ENCODE measurements at regions not wholly inside any gene's neighbourhood (a gene's known extent, or its start where the extent isn't known, plus 50 kb on each side); places are given as distances from the start of the nearest gene placed in this dataset.

DNA sequence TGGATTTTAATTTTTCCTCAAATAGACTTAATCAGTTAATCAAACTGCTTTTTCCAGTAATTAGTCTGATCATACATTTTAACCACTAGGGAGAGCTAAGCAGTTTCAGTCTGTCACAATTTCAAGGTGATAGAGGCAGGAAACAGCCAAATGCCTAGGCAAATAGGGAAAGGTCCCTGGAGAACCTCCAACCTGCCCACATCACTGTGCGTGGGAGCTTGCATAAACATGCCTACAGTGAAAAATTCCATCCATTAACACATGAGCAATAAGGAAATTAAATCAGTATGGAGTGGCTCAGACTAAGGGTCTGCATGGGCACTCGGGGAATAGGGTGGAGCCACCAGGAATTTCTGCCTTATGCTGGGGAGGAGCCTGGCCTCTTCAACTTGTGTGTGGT, 74.6 kb downstream of the AASDHPPT start:
- Histone ChIP-seq H3K4me1 (ENCODE audit: control insufficient read depth, extremely low read depth, insufficient read depth, low read length) (no peaks in the 10 kb centered on the region), H3K9me1 (replicated peaks; ENCODE audit: control insufficient read depth, extremely low read depth, insufficient read depth, low read length) (no peaks in the 10 kb centered on the region), H3K36me3 (ENCODE audit: control insufficient read depth in 2 of 2, extremely low read depth in 1 of 2, insufficient read depth in 2 of 2, low read length in 2 of 2) (no peaks in the 10 kb centered on the region), H3K9me3 (replicated peaks; ENCODE audit: control insufficient read depth, insufficient read depth, low read length) (no peaks in the 10 kb centered on the region), H3K79me2 (ENCODE audit: control insufficient read depth, insufficient read depth, low read length) (no peaks in the 10 kb centered on the region), H2AFZ (ENCODE audit: low read depth, low read length) (no peak overlapping the region), H3K27ac (ENCODE audit: insufficient read depth, low read depth, low read length) (no peak overlapping the region), H3K9ac (replicated peaks; ENCODE audit: extremely low read depth, insufficient read depth, low read length) (no peak overlapping the region), H4K20me1 (replicated peaks; ENCODE audit: control insufficient read depth, extremely low read depth, insufficient read depth, low read length) (no peaks in the 10 kb centered on the region), H3K4me2 (ENCODE audit: insufficient read depth, low read length) (no peak overlapping the region), H3K4me3 (replicated peaks in 1 of 3; ENCODE audit: insufficient read depth in 1 of 3, low read depth in 1 of 3, low read length in 3 of 3) (no peak overlapping the region), H3K27me3 (ENCODE audit: control insufficient read depth in 2 of 2, insufficient read depth in 2 of 2, low read length in 2 of 2) (no peaks in the 10 kb centered on the region)
- intact Hi-C loops (cut with micrococcal nuclease) (no loop called here), dilution Hi-C loops (cut with MboI; ENCODE audit: extremely low pct_ligation_motif_present, low sequenced_read_pairs) (no loop called here)
- no peak for FAIRE-seq
- ChIA-PET CTCF (no interaction called here), POLR2A (no interaction called here)
- no peak for TF ChIP-seq JUN (IDR thresholded peaks at IDR 0.05; ENCODE audit: borderline replicate concordance, insufficient read depth, insufficient read length, low read depth)
- TF ChIP-seq POLR2A (IDR thresholded peaks at IDR 0.05; ENCODE audit: low read depth, low read length) = no peak
- TF ChIP-seq, protein P1, sequence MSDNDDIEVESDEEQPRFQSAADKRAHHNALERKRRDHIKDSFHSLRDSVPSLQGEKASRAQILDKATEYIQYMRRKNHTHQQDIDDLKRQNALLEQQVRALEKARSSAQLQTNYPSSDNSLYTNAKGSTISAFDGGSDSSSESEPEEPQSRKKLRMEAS (IDR thresholded peaks at IDR 0.05; ENCODE audit: insufficient read depth, insufficient read length) = no peak
- no peak for TF ChIP-seq MYC (IDR thresholded peaks at IDR 0.05; ENCODE audit: low read depth, low read length)
- no peak for TF ChIP-seq EZH2 (IDR thresholded peaks at IDR 0.05; ENCODE audit: borderline replicate concordance, low read depth, low read length, severe bottlenecking)
- TF ChIP-seq, protein P2, sequence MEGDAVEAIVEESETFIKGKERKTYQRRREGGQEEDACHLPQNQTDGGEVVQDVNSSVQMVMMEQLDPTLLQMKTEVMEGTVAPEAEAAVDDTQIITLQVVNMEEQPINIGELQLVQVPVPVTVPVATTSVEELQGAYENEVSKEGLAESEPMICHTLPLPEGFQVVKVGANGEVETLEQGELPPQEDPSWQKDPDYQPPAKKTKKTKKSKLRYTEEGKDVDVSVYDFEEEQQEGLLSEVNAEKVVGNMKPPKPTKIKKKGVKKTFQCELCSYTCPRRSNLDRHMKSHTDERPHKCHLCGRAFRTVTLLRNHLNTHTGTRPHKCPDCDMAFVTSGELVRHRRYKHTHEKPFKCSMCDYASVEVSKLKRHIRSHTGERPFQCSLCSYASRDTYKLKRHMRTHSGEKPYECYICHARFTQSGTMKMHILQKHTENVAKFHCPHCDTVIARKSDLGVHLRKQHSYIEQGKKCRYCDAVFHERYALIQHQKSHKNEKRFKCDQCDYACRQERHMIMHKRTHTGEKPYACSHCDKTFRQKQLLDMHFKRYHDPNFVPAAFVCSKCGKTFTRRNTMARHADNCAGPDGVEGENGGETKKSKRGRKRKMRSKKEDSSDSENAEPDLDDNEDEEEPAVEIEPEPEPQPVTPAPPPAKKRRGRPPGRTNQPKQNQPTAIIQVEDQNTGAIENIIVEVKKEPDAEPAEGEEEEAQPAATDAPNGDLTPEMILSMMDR (IDR thresholded peaks at IDR 0.05; ENCODE audit: extremely low read depth in 1 of 2, insufficient read depth in 1 of 2, low read depth in 1 of 2, low read length in 2 of 2) = no peak
- TF ChIP-seq GATA2 (IDR thresholded peaks at IDR 0.05; ENCODE audit: insufficient read depth, insufficient read length, low read depth, low read length) = no peak
- TF ChIP-seq FOS (IDR thresholded peaks at IDR 0.05; ENCODE audit: borderline replicate concordance, insufficient read depth, low read length) = no peak
- no peak for TF ChIP-seq POLR2AphosphoS5 (IDR thresholded peaks at IDR 0.05; ENCODE audit: insufficient read depth, low read depth, low read length)
- BruUV-seq (replicated peaks) = no TSS peak
- no peak for DNase-seq (ENCODE audit: low read depth, low spot score)

Data from endothelial cell of umbilical vein (primary cell).